Endothelial cell of umbilical vein (primary cell): ENCODE measurements at regions not wholly inside any gene's neighbourhood (a gene's known extent, or its start where the extent isn't known, plus 50 kb on each side); places are given as distances from the start of the nearest gene placed in this dataset.

ENCODE experiments used
- BruUV-seq: library from RNA; stranded (reverse); fragments of 400-500 nt; replicated peaks from 2 replicates; lab custom pipeline; 2021; lab: Mats Ljungman, UMichigan
- CTCF ChIA-PET: fragments of 300-600, 350-600 bp; sonication (Branson Sonifier 250); formaldehyde crosslinking; loops from one replicate; lab custom pipeline; 2021; ENCODE audit warnings: antibody characterized with exemption, inconsistent platforms; lab: Charles Lee
- POLR2A ChIA-PET: fragments of 300-600, 350-600 bp; sonication (Branson Sonifier 250); formaldehyde crosslinking; loops from one replicate; lab custom pipeline; 2021; ENCODE audit warnings: antibody characterized with exemption, inconsistent platforms; lab: Charles Lee
- DNase-seq: peaks from one replicate; pipeline ENCODE4 v3.0.0-alpha.2; 2011; ENCODE audit warnings: low read depth, low spot score
- FAIRE-seq: peaks from 2 replicates; lab custom pipeline; 2011; peaks lifted over from hg19 to GRCh38; lab: Jason Lieb, UNC
- H2AFZ ChIP-seq: 2 replicates; pipeline ENCODE4 v1.6.0; 2012; ENCODE audit warnings: low read depth, low read length, control low read depth, inconsistent platforms
- H3K27ac ChIP-seq: 2 replicates; pipeline ENCODE4 v1.5.1; 2011; ENCODE audit warnings: low read depth, mild to moderate bottlenecking, control low read depth, low read length, moderate library complexity; ENCODE audit not compliant: insufficient read depth
- H3K27me3 ChIP-seq, 2 experiments: 2 replicates each; pipeline versions ENCODE4 v1.6.0 to v1.6.1; 2011; ENCODE audit warnings: low read length in 2 of 2, mixed read lengths in 1 of 2; ENCODE audit not compliant: control insufficient read depth in 2 of 2, insufficient read depth in 2 of 2
- H3K36me3 ChIP-seq, 2 experiments: 2 replicates in 1 of 2; 3 replicates in 1 of 2; pipeline ENCODE4 v1.5.1; 2011; ENCODE audit warnings: low read length in 2 of 2, mild to moderate bottlenecking in 1 of 2, moderate library complexity in 1 of 2; ENCODE audit not compliant: control insufficient read depth in 2 of 2, insufficient read depth in 2 of 2; ENCODE audit errors: extremely low read depth in 1 of 2
- H3K4me1 ChIP-seq: 3 replicates; pipeline ENCODE4 v1.5.1; 2011; ENCODE audit warnings: mild to moderate bottlenecking, low read length; ENCODE audit not compliant: control insufficient read depth, insufficient read depth; ENCODE audit errors: extremely low read depth
- H3K4me2 ChIP-seq: 2 replicates; pipeline ENCODE4 v1.6.1; 2011; ENCODE audit warnings: low read length, control low read depth, mixed read lengths; ENCODE audit not compliant: insufficient read depth
- H3K4me3 ChIP-seq, 3 experiments: fragments of 200-600 bp in 1 of 3; sonication (generic), shearing (Covaris generic) in 1 of 3; replicated peaks in 1 of 3; 2 replicates each; pipeline ENCODE4 v1.5.1; 2011 to 2016; ENCODE audit warnings: control low read depth in 3 of 3, low read length in 3 of 3, mild to moderate bottlenecking in 2 of 3, inconsistent platforms in 1 of 3, low read depth in 1 of 3, moderate library complexity in 1 of 3; ENCODE audit not compliant: insufficient read depth in 1 of 3
- H3K79me2 ChIP-seq: 2 replicates; pipeline ENCODE4 v1.6.0; 2012; ENCODE audit warnings: low read length, inconsistent platforms; ENCODE audit not compliant: control insufficient read depth, insufficient read depth
- H3K9ac ChIP-seq: replicated peaks from 2 replicates; pipeline ENCODE3; 2011; ENCODE audit warnings: low read length, control low read depth; ENCODE audit not compliant: insufficient read depth; ENCODE audit errors: extremely low read depth
- H3K9me1 ChIP-seq: replicated peaks from 3 replicates; pipeline ENCODE4 v1.6.0; 2011; ENCODE audit warnings: mild to moderate bottlenecking, low read length; ENCODE audit not compliant: control insufficient read depth, insufficient read depth; ENCODE audit errors: extremely low read depth
- H3K9me3 ChIP-seq: replicated peaks from 2 replicates; pipeline ENCODE4 v1.5.1; 2012; ENCODE audit warnings: low read length, inconsistent platforms; ENCODE audit not compliant: control insufficient read depth, insufficient read depth
- H4K20me1 ChIP-seq: replicated peaks from 2 replicates; pipeline ENCODE3; 2011; ENCODE audit warnings: mild to moderate bottlenecking, low read length; ENCODE audit not compliant: control insufficient read depth, insufficient read depth; ENCODE audit errors: extremely low read depth
- EZH2 ChIP-seq: IDR thresholded peaks from 2 replicates; pipeline ENCODE4 v1.6.1; 2012; ENCODE audit warnings: borderline replicate concordance, low read depth, mild to moderate bottlenecking, moderate library complexity, low read length, inconsistent platforms; ENCODE audit not compliant: severe bottlenecking
- FOS ChIP-seq: IDR thresholded peaks from 2 replicates; pipeline ENCODE4 v1.6.1; 2011; ENCODE audit warnings: mild to moderate bottlenecking, low read length, moderate library complexity, borderline replicate concordance; ENCODE audit not compliant: insufficient read depth
- GATA2 ChIP-seq: IDR thresholded peaks from 2 replicates; pipeline ENCODE4 v1.7.0; 2011; ENCODE audit warnings: low read depth, mild to moderate bottlenecking, moderate library complexity, mixed read lengths, low read length; ENCODE audit not compliant: insufficient read length, insufficient read depth
- JUN ChIP-seq: IDR thresholded peaks from 2 replicates; pipeline ENCODE4 v1.6.1; 2011; ENCODE audit warnings: borderline replicate concordance, low read depth; ENCODE audit not compliant: insufficient read length, insufficient read depth
- MYC ChIP-seq: IDR thresholded peaks from one replicate; pipeline ENCODE4 v1.6.1; 2011; ENCODE audit warnings: mild to moderate bottlenecking, low read depth, low read length
- POLR2A ChIP-seq: IDR thresholded peaks from 2 replicates; pipeline ENCODE4 v1.6.1; 2012; ENCODE audit warnings: low read depth, mild to moderate bottlenecking, control low read depth, low read length
- POLR2AphosphoS5 ChIP-seq: IDR thresholded peaks from 2 replicates; pipeline ENCODE4 v1.6.1; 2012; ENCODE audit warnings: low read depth, mild to moderate bottlenecking, control low read depth, low read length, moderate library complexity; ENCODE audit not compliant: insufficient read depth
- dilution Hi-C: fragments of 300-500 bp; cut with MboI; formaldehyde crosslinking; loops from one replicate; pipeline ENCODE4 v1.15.0; 2019; ENCODE audit warnings: low sequenced_read_pairs; ENCODE audit not compliant: extremely low pct_ligation_motif_present
- intact Hi-C: fragments of 100-400 bp; cut with micrococcal nuclease; formaldehyde crosslinking; loops from one replicate; pipeline ENCODE4 v1.10.0; 2022
- TF ChIP-seq, protein P1 (sequence below): IDR thresholded peaks from 2 replicates; pipeline ENCODE4 v1.6.1; 2011; ENCODE audit not compliant: insufficient read depth, insufficient read length
- TF ChIP-seq, protein P2 (sequence below), 2 donors: IDR thresholded peaks; 1 replicate in 1 of 2; 2 replicates in 1 of 2; pipeline ENCODE4 v1.5.1; 2011; ENCODE audit warnings: low read length in 2 of 2, mild to moderate bottlenecking in 2 of 2, moderate library complexity in 2 of 2, control low read depth in 1 of 2, inconsistent platforms in 1 of 2, low read depth in 1 of 2; ENCODE audit not compliant: insufficient read depth in 1 of 2; ENCODE audit errors: extremely low read depth in 1 of 2

DNA sequence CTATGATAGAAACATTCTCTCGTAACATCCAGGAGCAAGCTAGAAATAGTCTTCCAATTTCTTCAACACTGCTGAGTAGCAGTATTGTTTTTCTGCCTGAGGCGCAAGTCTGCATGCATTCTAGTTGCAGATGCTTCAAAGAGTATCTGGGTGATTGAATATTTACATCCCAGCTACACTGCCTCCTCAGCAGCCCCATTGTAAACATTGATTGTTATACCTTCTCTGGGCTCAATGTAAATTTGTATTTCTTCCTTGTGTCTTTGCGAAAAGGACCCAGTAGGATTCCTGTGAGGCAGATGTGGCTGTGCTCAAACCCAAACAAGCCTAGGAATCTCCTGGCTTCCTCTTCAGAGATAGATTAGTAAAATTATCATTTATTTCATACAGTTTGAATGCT, 320.7 kb downstream of the CDC14C start:
- H3K36me3 ChIP-seq, result no peaks in the 10 kb centered on the region
- no TSS peak for BruUV-seq
- FAIRE-seq (no peak), DNase-seq (no peak)
- H3K9ac ChIP-seq, result no peak overlapping the region
- ChIA-PET POLR2A (no interaction called here), CTCF (no interaction called here)
- no peaks in the 10 kb centered on the region for H3K9me1 ChIP-seq
- H3K4me1 ChIP-seq, result no peaks in the 10 kb centered on the region
- no peak overlapping the region for H3K4me2 ChIP-seq
- no peak overlapping the region for H2AFZ ChIP-seq
- intact Hi-C loops (no loop called here), dilution Hi-C loops (no loop called here)
- TF ChIP-seq FOS (no peak), JUN (no peak), POLR2A (no peak), MYC (no peak), POLR2AphosphoS5 (no peak), GATA2 (no peak), EZH2 (no peak)
- TF ChIP-seq, protein P1, sequence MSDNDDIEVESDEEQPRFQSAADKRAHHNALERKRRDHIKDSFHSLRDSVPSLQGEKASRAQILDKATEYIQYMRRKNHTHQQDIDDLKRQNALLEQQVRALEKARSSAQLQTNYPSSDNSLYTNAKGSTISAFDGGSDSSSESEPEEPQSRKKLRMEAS, result no peak
- TF ChIP-seq, protein P2, sequence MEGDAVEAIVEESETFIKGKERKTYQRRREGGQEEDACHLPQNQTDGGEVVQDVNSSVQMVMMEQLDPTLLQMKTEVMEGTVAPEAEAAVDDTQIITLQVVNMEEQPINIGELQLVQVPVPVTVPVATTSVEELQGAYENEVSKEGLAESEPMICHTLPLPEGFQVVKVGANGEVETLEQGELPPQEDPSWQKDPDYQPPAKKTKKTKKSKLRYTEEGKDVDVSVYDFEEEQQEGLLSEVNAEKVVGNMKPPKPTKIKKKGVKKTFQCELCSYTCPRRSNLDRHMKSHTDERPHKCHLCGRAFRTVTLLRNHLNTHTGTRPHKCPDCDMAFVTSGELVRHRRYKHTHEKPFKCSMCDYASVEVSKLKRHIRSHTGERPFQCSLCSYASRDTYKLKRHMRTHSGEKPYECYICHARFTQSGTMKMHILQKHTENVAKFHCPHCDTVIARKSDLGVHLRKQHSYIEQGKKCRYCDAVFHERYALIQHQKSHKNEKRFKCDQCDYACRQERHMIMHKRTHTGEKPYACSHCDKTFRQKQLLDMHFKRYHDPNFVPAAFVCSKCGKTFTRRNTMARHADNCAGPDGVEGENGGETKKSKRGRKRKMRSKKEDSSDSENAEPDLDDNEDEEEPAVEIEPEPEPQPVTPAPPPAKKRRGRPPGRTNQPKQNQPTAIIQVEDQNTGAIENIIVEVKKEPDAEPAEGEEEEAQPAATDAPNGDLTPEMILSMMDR (IDR thresholded peaks at IDR 0.05; ENCODE audit: extremely low read depth in 1 of 2, insufficient read depth in 1 of 2, low read depth in 1 of 2, low read length in 2 of 2), result no peak
- no peaks in the 10 kb centered on the region for H3K79me2 ChIP-seq
- no peak overlapping the region for H3K4me3 ChIP-seq
- no peaks in the 10 kb centered on the region for H4K20me1 ChIP-seq
- H3K9me3 ChIP-seq, result peaks cover 2% of the 10 kb centered on the region
- no peak overlapping the region for H3K27ac ChIP-seq
- H3K27me3 ChIP-seq, result no peaks in the 10 kb centered on the region
